Amniotic epithelial cell (primary cell): ENCODE measurements at regions not wholly inside any gene's neighbourhood (a gene's known extent, or its start where the extent isn't known, plus 50 kb on each side); places are given as distances from the start of the nearest gene placed in this dataset.

ENCODE experiments used
- DNase-seq: peaks from one replicate; pipeline ENCODE4 v3.0.0-alpha.2; 2010; ENCODE audit warnings: low read depth

DNA sequence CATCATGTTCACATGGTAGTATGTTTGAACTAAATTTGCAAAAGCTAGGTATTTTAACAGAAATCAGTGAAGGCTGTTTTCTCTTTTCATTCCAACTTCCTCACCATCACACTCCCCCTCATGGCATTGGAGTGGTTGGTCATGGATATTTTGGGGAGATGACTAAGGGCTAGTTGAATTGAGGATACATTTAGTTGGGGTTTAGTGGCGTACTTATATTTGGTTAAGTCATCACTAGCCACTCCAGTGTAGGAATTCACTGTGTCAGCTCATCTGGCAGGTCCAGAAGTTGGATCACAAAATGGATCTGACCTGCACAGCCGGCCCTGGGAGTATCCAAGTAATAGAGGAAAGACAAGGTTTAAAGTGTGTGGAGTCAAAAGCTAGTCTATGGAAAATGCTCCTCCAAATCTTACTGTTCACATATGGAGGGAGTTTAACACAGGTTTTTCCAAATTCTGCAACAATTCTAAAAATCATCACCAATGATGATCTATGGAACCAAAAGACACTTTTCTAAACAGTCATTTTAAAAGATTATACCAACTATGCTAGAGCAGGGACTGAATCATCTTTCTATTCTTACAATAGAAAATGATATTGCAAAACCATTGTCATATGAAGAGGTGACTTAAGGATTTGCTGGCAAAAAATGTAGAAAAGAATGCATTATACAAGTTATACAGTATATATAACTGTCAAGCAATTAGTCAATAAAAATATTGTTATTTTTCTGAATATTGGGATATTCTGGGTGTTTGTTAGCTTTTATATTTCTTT, 247.8 kb upstream of the PEX5L start:
- DNase-seq, result no peak

DNA sequence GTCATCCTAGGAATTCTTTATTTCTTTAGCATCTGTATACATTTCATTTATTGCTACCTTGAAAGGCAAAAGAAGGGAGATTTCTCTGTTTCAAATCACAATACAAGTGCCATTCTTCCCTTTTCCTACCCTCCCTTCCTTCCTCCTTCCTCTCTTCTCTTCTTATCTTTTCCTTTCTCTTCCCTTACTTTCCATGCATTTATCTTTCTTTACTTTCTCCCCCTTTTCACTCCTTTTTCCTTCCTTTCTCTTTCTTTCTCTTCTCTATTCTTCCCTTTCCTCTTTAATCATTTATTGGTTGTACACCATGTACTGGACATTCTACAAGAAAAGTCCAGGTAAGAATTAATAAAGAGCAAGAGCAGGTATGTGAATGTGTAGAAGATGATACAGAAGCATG, 251.0 kb upstream of the PEX5L start:
- no peak for DNase-seq

DNA sequence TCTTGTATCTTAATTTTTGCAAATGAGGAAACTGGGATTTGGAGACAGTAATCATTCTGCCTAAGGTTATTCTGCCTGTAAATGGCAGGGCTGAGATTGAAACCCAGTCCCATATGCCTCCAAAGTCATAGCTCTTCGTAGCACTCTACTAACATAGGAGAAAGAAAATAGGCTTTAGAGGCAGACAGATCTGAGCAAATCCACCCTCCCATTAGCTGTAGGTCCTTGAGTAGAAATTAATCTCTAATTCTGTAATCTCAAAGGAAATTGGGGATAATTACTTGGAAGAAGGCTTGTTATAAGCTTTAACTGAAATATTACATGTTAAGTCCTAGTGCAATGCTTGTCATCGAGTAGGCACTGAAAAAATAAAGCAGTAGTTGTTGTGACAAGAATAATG, 252.1 kb upstream of the PEX5L start:
- DNase-seq, result no peak

- no peak for DNase-seq
These were observed 253.6 kb upstream of the PEX5L start for GRCh38 chr3:180290300-180290699.

DNA sequence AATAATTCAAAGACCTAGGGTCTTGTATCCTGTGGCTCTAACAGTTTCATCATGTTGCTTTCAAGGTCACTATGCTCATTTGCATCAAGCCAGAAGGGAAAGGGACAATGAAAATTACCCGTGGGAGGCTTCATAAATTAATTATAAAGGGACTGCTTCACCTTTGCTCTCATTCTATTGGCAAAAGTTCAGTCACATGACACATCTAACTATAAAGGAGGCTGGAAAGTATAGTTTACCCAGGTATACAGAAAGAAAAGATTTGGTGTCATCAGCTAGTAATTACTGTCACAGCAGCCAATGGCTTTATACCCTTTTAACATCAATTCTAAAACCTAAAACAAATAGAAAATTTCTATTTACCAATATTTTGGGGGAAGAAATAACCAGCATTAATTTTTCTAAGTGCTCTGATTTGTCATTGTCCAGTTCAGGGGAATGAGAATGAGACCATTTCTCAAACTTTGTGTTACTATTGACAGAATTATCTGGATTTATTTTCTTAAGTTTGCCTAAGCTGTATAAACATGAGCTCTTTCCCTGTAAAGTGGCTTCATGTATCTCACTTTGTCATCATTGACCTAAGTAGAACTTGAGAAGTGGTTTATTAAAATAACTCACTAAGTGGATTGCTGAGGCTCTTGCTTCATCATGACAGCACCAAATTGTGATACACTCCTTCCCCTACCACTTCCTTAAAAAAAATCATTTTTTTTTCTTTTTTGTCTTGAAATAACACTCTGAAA, 257.7 kb upstream of the PEX5L start:
- DNase-seq, result no peak

DNA sequence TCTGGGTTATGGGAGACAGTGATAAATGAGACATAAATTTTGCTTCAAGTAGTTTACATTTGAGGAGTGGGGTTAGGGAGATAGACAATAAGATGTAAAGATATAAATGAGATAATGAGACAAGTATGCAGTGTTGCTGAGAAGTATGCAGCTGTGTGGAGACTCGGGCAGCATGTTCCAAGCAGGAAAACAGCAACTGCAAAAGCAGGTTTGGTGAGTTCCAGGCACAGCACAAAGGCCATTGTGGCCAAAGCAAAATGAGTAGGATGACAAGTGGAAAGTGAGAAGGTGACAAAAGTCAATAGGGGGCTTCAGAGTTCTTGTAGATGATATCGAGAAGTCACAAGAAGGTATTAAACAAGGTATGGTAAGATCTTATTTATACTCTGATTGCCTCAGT, 259.1 kb upstream of the PEX5L start:
- DNase-seq, result no peak

DNA sequence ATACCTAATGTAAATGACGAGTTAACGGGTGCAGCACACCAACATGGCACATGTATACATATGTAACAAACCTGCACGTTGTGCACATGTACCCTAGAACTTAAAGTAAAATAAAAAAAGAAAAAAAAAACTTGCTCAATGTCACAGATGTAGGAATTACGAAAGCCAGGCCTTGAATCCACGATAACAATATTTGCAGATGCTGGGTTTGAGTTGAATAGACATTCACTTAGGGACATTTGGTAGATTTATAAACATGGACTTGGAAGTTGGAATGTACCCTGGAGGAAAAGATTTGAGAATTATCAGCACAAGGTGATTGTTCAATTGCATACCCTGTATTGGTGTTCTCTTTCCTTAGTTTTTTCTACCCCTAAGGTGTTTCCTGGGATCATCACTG, 260.2 kb upstream of the PEX5L start:
- no peak for DNase-seq

DNA sequence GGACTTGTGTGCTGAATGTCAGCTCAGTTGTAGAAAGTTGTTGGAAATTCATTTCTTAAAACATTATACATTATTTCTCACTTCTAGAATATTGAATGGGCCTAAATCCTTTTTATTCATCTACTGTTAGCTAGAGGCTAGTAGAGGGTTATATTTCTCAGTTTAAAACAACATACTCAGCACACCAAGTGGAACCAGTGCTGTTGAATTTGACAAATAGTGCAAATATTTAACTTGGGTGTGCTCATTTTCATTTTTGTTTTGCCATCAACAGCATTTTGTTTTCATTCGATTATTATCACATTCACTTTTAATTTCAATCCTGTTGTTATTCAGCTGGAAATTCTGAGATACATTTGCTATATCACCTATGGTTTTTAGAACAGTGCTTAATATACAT, 269.4 kb upstream of the PEX5L start:
- DNase-seq, result no peak

GRCh38 chr3:180306691-180307090, 270.0 kb upstream of the PEX5L start:
- DNase-seq, result no peak

GRCh38 chr3:180311242-180311641, 274.5 kb upstream of the PEX5L start:
- DNase-seq, result no peak

GRCh38 chr3:180316321-180316720, 279.6 kb upstream of the PEX5L start:
- DNase-seq, result no peak

DNA sequence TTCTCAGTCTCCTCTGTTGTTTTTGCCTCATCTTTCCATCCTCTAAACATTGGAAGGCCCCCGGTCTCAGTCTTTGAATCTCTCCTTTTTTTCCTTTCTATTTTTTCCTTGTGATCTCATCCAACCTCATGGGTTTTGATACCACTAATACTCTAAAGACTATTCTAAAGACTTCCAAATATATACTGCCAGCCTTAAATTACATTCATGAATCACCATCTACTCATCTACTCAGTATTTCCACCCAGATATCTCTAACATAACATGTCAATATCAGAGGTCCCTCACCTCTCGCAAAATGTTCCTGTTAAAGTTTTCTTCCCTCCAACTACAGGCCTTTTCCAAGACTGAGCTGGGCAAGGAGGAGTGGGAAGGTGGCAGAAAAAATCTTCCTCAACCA, 282.5 kb upstream of the TTC14 start:
- no peak for DNase-seq

DNA sequence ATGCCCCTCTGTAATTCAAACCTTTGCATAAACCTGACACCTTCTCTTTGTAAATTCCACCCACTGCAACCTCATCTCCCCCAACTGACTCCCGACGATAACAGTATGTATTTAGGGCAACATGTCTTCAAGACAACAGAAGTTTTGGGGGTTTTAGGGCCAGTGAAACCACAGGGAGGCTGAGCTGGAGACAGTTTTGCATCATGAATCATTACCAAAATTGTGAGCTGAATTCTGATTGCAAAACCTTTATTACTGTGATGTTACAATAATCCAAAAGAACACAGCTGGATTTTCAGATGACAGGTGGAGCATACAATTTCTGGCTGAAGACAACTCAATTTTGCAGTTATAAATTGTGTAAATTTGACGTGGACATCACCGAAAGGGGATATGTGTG, 281.3 kb upstream of the TTC14 start:
- no peak for DNase-seq

GRCh38 chr3:180321534-180321933, 280.4 kb upstream of the TTC14 start:
- DNase-seq, result no peak

DNA sequence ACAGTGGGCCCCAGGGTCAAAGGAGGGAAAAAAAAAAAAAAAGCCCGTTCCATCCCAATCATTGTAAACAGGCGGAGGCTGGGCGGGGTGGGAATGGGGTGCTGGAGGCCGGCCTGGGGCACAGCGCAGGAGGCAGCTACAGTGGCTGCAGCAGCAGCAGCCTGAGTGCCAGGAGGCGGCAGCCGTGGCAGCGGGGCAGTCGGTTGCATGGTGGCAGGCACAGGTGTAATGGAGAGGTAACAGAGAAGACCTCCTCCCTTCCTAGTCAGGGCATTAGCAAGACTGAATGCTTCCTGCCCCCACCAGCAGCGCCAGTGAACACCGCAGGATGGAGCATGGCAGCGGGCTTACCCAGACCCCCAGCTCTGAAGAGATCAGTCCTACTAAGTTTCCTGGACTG, 279.1 kb upstream of the TTC14 start:
- DNase-seq, result no peak

GRCh38 chr3:180324791-180325190, 277.2 kb upstream of the TTC14 start:
- no peak for DNase-seq

DNA sequence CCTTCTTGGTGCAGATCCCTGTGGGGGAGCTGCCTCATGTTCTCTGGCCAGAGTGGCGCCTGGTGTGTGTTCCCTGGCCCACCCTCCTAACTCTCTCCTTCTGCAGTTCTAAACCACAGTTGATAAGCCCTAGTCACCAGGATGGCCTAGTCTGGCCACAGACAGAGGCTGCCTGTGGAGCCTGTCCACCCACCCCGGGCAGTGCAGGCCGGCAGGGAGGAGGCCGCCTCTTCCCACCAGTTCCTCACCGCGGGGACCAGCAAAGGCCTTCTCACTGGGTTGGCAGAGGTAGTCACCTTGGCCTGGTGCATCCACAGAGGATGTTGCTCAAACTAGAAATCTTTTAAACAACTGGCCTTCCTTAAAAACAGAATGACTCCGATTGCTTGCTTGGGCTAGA, 276.4 kb upstream of the TTC14 start:
- DNase-seq, result no peak

GRCh38 chr3:180325958-180326357, 276.0 kb upstream of the TTC14 start:
- DNase-seq, result no peak

- no peak for DNase-seq
These were observed 272.8 kb upstream of the TTC14 start for GRCh38 chr3:180329187-180329586.

- DNase-seq, result no peak
These were observed 272.1 kb upstream of the TTC14 start for GRCh38 chr3:180329847-180330246.

DNA sequence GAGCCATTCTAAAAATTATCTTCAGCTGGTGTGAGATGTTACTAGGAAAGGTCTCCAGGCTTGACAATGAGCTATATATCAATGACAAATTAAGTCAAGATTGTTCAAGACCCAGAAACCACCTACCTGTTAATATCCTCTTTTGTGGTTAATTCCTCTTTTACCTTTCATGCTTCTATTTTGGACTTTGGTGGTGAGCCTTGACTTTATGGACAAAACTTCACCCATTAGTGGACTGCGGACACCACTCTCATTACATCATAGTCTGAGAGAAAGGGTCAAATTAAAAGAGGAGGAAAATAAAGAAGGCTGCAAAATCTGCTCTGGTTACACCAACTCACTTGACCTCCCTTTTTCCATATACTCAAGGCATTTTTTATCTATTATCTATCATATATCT, 271.5 kb upstream of the TTC14 start:
- no peak for DNase-seq

GRCh38 chr3:180332608-180333007, 269.4 kb upstream of the TTC14 start:
- DNase-seq, result no peak

- no peak for DNase-seq
These were observed 266.9 kb upstream of the TTC14 start for GRCh38 chr3:180335050-180335449.

DNA sequence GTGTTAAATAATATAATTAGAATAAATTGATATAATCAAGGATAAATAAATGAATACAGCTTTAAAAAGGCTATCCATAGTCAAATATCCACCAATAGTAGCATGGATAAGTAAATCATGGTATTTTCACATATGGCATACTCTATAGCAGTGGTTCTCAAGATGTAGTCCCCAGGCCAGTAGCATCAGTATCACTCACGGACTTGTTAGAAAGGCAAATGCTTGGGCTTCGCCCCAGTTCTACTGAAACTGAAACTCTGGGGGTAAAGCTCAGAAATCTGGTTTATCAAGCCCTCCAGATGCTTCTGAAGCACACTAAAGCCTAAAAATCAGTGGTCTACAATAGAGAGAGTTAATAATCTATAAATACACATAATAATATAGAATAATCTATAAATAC, 261.6 kb upstream of the TTC14 start:
- no peak for DNase-seq
